HEK293 (cell line): ENCODE measurements at regions not wholly inside any gene's neighbourhood (a gene's known extent, or its start where the extent isn't known, plus 50 kb on each side); places are given as distances from the start of the nearest gene placed in this dataset.

Source experiments
- YY1 ChIP-seq: fragments of 450-650 bp; formaldehyde crosslinking; IDR thresholded peaks from 2 replicates; pipeline ENCODE4 v1.5.1; 2018; ENCODE audit warnings: missing biosample characterization, missing genetic modification characterization
- ZBTB17 ChIP-seq: fragments of 450-650 bp; formaldehyde crosslinking; IDR thresholded peaks from 2 replicates; pipeline ENCODE4 v1.5.1; 2016; ENCODE audit warnings: missing biosample characterization, missing genetic modification characterization
- ZNF202 ChIP-seq: fragments of 450-650 bp; formaldehyde crosslinking; IDR thresholded peaks from 2 replicates; pipeline ENCODE4 v1.5.1; 2016; ENCODE audit warnings: missing biosample characterization, missing genetic modification characterization, borderline replicate concordance
- ZNF223 ChIP-seq: fragments of 450-650 bp; formaldehyde crosslinking; IDR thresholded peaks from 2 replicates; pipeline ENCODE4 v1.5.1; 2016; ENCODE audit warnings: missing biosample characterization, missing genetic modification characterization
- ZNF785 ChIP-seq: fragments of 450-650 bp; formaldehyde crosslinking; IDR thresholded peaks from 2 replicates; pipeline ENCODE4 v1.5.1; 2016; ENCODE audit warnings: missing biosample characterization, missing genetic modification characterization
- TF ChIP-seq, protein P1 (sequence below): fragments of 450-650 bp; formaldehyde crosslinking; IDR thresholded peaks from 2 replicates; pipeline ENCODE4 v1.5.1; 2016; ENCODE audit warnings: missing biosample characterization, missing genetic modification characterization

DNA sequence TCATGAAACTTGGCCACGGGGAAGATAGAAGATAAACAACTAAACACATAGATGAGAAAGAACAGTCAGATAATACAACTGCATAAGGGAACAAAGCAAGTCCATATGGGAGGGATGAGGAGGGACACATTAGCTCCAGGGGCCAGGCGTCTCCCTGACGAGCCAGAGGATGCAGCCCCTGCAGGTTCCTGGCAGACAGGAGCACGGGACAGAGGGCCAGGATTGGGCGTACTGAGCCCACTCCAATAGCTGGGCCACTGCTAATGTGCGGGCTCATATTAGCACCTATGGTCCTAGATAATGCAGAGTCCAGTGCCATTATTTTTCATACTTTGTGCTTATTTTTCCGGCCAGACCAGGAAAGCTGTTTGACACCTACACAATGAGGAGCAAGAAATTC is 182.9 kb downstream of the ANKRD60 start:
- TF ChIP-seq YY1 (no peak), ZNF202 (tag by site-specific recombination) (no peak), ZNF223 (no peak), ZNF785 (tag by site-specific recombination) (no peak), ZBTB17 (no peak)
- TF ChIP-seq, protein P1, sequence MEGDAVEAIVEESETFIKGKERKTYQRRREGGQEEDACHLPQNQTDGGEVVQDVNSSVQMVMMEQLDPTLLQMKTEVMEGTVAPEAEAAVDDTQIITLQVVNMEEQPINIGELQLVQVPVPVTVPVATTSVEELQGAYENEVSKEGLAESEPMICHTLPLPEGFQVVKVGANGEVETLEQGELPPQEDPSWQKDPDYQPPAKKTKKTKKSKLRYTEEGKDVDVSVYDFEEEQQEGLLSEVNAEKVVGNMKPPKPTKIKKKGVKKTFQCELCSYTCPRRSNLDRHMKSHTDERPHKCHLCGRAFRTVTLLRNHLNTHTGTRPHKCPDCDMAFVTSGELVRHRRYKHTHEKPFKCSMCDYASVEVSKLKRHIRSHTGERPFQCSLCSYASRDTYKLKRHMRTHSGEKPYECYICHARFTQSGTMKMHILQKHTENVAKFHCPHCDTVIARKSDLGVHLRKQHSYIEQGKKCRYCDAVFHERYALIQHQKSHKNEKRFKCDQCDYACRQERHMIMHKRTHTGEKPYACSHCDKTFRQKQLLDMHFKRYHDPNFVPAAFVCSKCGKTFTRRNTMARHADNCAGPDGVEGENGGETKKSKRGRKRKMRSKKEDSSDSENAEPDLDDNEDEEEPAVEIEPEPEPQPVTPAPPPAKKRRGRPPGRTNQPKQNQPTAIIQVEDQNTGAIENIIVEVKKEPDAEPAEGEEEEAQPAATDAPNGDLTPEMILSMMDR, result no peak
